Naive thymus-derived CD8-positive, alpha-beta T cell (primary cell): ENCODE measurements at regions not wholly inside any gene's neighbourhood (a gene's known extent, or its start where the extent isn't known, plus 50 kb on each side); places are given as distances from the start of the nearest gene placed in this dataset.
"Not testable (repeated sequence)": the region's sequence is repeated elsewhere in the genome, so short reads cannot be mapped to it uniquely, and the experiment has no call there.

Experiments
- ATAC-seq, 2 donors: fragments of 150-1000 bp; cut with Tn5 transposase in 1 of 2; sonication (Bioruptor Pico), chemical (Tn5 transposase) in 1 of 2; 1 replicate in 1 of 2; 2 replicates in 1 of 2; pipeline ENCODE4 v1.10.0; 2021; ENCODE audit warnings: mild to moderate bottlenecking in 2 of 2, moderate library complexity in 2 of 2
- POLR2A ChIA-PET: fragments of 350-600 bp; sonication (Branson Sonifier 250); formaldehyde crosslinking; loops from one replicate; lab custom pipeline; 2021; ENCODE audit warnings: antibody characterized with exemption; lab: Charles Lee
- DNase-seq, 10 donors: peaks; one replicate each; pipeline versions ENCODE4 v3.0.0 to v3.0.0-alpha.2; 2020 to 2022
- H3K27ac Mint-ChIP-seq, 10 donors: one replicate each; pipeline ENCODE4 v1.8.0; 2020 to 2022; ENCODE audit warnings: mild to moderate bottlenecking in 10 of 10, mixed read lengths in 10 of 10, moderate library complexity in 4 of 10, inconsistent platforms in 1 of 10
- H3K27me3 Mint-ChIP-seq, 5 donors: one replicate each; pipeline ENCODE4 v1.8.0; 2021 to 2022; ENCODE audit warnings: mixed read lengths in 5 of 5
- H3K36me3 Mint-ChIP-seq, 3 donors: one replicate each; pipeline ENCODE4 v1.8.0; 2020 to 2022; ENCODE audit warnings: mixed read lengths in 3 of 3, mild to moderate bottlenecking in 2 of 3, inconsistent platforms in 1 of 3
- H3K4me1 Mint-ChIP-seq, 4 donors: one replicate each; pipeline ENCODE4 v1.8.0; 2021 to 2022; ENCODE audit warnings: mixed read lengths in 4 of 4
- H3K4me3 Mint-ChIP-seq, 10 donors: one replicate each; pipeline ENCODE4 v1.8.0; 2020 to 2022; ENCODE audit warnings: mild to moderate bottlenecking in 10 of 10, mixed read lengths in 10 of 10, moderate library complexity in 6 of 10, inconsistent platforms in 1 of 10
- H3K9me3 Mint-ChIP-seq, 9 donors: one replicate each; pipeline ENCODE4 v1.8.0; 2020 to 2022; ENCODE audit warnings: mixed read lengths in 9 of 9, mild to moderate bottlenecking in 3 of 9, inconsistent platforms in 1 of 9, moderate library complexity in 1 of 9

- Mint-ChIP-seq H3K4me3 (no peak overlapping the region), H3K27ac (no peak overlapping the region), H3K36me3 (no peaks in the 10 kb centered on the region), H3K9me3 (peaks cover 0 to 18% (median 4%) of the 10 kb centered on the region in 9 donors), H3K4me1 (no peaks in the 10 kb centered on the region), H3K27me3 (no peaks in the 10 kb centered on the region)
- DNase-seq, result no peak
- ATAC-seq, result no peak
- POLR2A ChIA-PET, result no interaction called here
These were observed 362.9 kb upstream of the FSIP2 start for GRCh38 chr2:185375731-185376130.

GRCh38 chr2:185381631-185382030, 357.0 kb upstream of the FSIP2 start:
- DNase-seq (no peak), ATAC-seq (no peak)
- Mint-ChIP-seq H3K27ac (no peak overlapping the region), H3K4me3 (no peak overlapping the region), H3K4me1 (no peaks in the 10 kb centered on the region), H3K27me3 (no peaks in the 10 kb centered on the region), H3K36me3 (no peaks in the 10 kb centered on the region), H3K9me3 (peaks cover 0 to 18% (median 4%) of the 10 kb centered on the region in 9 donors)
- POLR2A ChIA-PET, result no interaction called here

GRCh38 chr2:185384822-185385560, 353.6 kb upstream of the FSIP2 start:
- POLR2A ChIA-PET, result no interaction called here
- ATAC-seq, result no peak
- Mint-ChIP-seq H3K27me3 (no peaks in the 10 kb centered on the region), H3K36me3 (no peaks in the 10 kb centered on the region), H3K4me3 (no peak overlapping the region), H3K4me1 (no peaks in the 10 kb centered on the region), H3K9me3 (peaks cover 0 to 3% (median 0%) of the 10 kb centered on the region in 9 donors), H3K27ac (no peak overlapping the region)
- no peak for DNase-seq

GRCh38 chr2:185388226-185388625, 350.4 kb upstream of the FSIP2 start:
- H3K27ac Mint-ChIP-seq, result no peak overlapping the region

GRCh38 chr2:185391543-185391942, 347.1 kb upstream of the FSIP2 start:
- ATAC-seq (no peak), DNase-seq (no peak)
- POLR2A ChIA-PET, result no interaction called here
- H3K4me1 Mint-ChIP-seq, result no peaks in the 10 kb centered on the region
- H3K9me3 Mint-ChIP-seq, result peaks cover 0 to 5% (median 0%) of the 10 kb centered on the region in 9 donors
- no peaks in the 10 kb centered on the region for H3K27me3 Mint-ChIP-seq
- H3K36me3 Mint-ChIP-seq, result no peaks in the 10 kb centered on the region
- H3K27ac Mint-ChIP-seq, result no peak overlapping the region
- H3K4me3 Mint-ChIP-seq, result no peak overlapping the region

More at GRCh38 chr2:185388226-185388625, 350.4 kb upstream of the FSIP2 start:
- DNase-seq, result no peak
- no peak for ATAC-seq
- no peak overlapping the region for H3K4me3 Mint-ChIP-seq
- H3K9me3 Mint-ChIP-seq, result peaks cover 0 to 2% (median 0%) of the 10 kb centered on the region in 9 donors
- no peaks in the 10 kb centered on the region for H3K27me3 Mint-ChIP-seq
- POLR2A ChIA-PET, result no interaction called here
- no peaks in the 10 kb centered on the region for H3K36me3 Mint-ChIP-seq
- H3K4me1 Mint-ChIP-seq, result no peaks in the 10 kb centered on the region

GRCh38 chr2:185393091-185393490, 345.5 kb upstream of the FSIP2 start:
- DNase-seq (no peak), ATAC-seq (no peak)
- Mint-ChIP-seq H3K27ac (no peak overlapping the region), H3K4me1 (no peaks in the 10 kb centered on the region), H3K9me3 (peaks cover 0 to 9% (median 0%) of the 10 kb centered on the region in 9 donors), H3K27me3 (no peaks in the 10 kb centered on the region), H3K36me3 (no peaks in the 10 kb centered on the region), H3K4me3 (no peak overlapping the region)
- POLR2A ChIA-PET, result no interaction called here

GRCh38 chr2:185402474-185402873, 336.1 kb upstream of the FSIP2 start:
- POLR2A ChIA-PET, result no interaction called here
- H3K36me3 Mint-ChIP-seq, result no peaks in the 10 kb centered on the region
- H3K4me1 Mint-ChIP-seq, result no peaks in the 10 kb centered on the region
- H3K4me3 Mint-ChIP-seq, result no peak overlapping the region
- H3K27ac Mint-ChIP-seq, result no peak overlapping the region
- DNase-seq (no peak), ATAC-seq (no peak)
- H3K9me3 Mint-ChIP-seq, result peaks cover 0 to 14% (median 2%) of the 10 kb centered on the region in 9 donors
- H3K27me3 Mint-ChIP-seq, result no peaks in the 10 kb centered on the region

GRCh38 chr2:185404578-185404977, 334.0 kb upstream of the FSIP2 start:
- H3K27ac Mint-ChIP-seq, result no peak overlapping the region
- H3K36me3 Mint-ChIP-seq, result no peaks in the 10 kb centered on the region
- ATAC-seq (no peak), DNase-seq (no peak)
- peaks cover 0 to 12% (median 0%) of the 10 kb centered on the region in 9 donors for H3K9me3 Mint-ChIP-seq
- H3K4me3 Mint-ChIP-seq, result no peak overlapping the region
- POLR2A ChIA-PET, result no interaction called here
- H3K27me3 Mint-ChIP-seq, result no peaks in the 10 kb centered on the region
- H3K4me1 Mint-ChIP-seq, result no peaks in the 10 kb centered on the region

GRCh38 chr2:185417111-185417510, 321.5 kb upstream of the FSIP2 start:
- POLR2A ChIA-PET, result no interaction called here

GRCh38 chr2:185417688-185418087, 320.9 kb upstream of the FSIP2 start:
- no peaks in the 10 kb centered on the region for H3K27me3 Mint-ChIP-seq
- no peak overlapping the region for H3K4me3 Mint-ChIP-seq
- no peak overlapping the region for H3K27ac Mint-ChIP-seq
- no peaks in the 10 kb centered on the region for H3K4me1 Mint-ChIP-seq
- H3K9me3 Mint-ChIP-seq, result peaks cover 0 to 17% (median 4%) of the 10 kb centered on the region in 9 donors
- DNase-seq, result no peak
- ATAC-seq, result no peak
- H3K36me3 Mint-ChIP-seq, result no peaks in the 10 kb centered on the region
- POLR2A ChIA-PET, result no interaction called here

More at GRCh38 chr2:185417111-185417510, 321.5 kb upstream of the FSIP2 start:
- Mint-ChIP-seq H3K27me3 (no peaks in the 10 kb centered on the region), H3K9me3 (peaks cover 0 to 22% (median 8%) of the 10 kb centered on the region in 9 donors), H3K4me3 (no peak overlapping the region), H3K36me3 (no peaks in the 10 kb centered on the region), H3K4me1 (no peaks in the 10 kb centered on the region), H3K27ac (no peak overlapping the region)
- DNase-seq (no peak), ATAC-seq (no peak)

GRCh38 chr2:185424958-185425629, 313.5 kb upstream of the FSIP2 start:
- Mint-ChIP-seq H3K4me3 (peak overlapping the region in 8 of 10 donors; percentile 19 to 84 (median 60)), H3K27ac (peak overlapping the region in 4 of 10 donors; percentile 24 to 90 (median 60))
- H3K4me1 Mint-ChIP-seq, H3K27me3 Mint-ChIP-seq, H3K36me3 Mint-ChIP-seq, H3K9me3 Mint-ChIP-seq, ATAC-seq, POLR2A ChIA-PET: not testable (repeated sequence)
- DNase-seq, result peak in 7 of 10 donors; percentile 4 to 67 (median 39)

- no peak for ATAC-seq
- Mint-ChIP-seq H3K36me3 (no peaks in the 10 kb centered on the region), H3K4me1 (no peaks in the 10 kb centered on the region), H3K27ac (peak overlapping the region in 3 of 10 donors; percentile 8 to 44 (median 30)), H3K9me3 (peaks cover 0 to 7% (median 0%) of the 10 kb centered on the region in 9 donors), H3K27me3 (no peaks in the 10 kb centered on the region), H3K4me3 (peak overlapping the region in 1 of 10 donors; percentile 15)
- no peak for DNase-seq
- POLR2A ChIA-PET, result no interaction called here
These were observed 310.6 kb upstream of the FSIP2 start for GRCh38 chr2:185428000-185428399.

- Mint-ChIP-seq H3K4me1 (peaks cover 0 to 10% (median 1%) of the 10 kb centered on the region in 4 donors), H3K27ac (no peak overlapping the region), H3K27me3 (no peaks in the 10 kb centered on the region), H3K4me3 (peak overlapping the region in 2 of 10 donors; percentile 3 to 37), H3K9me3 (peaks cover 0 to 12% (median 3%) of the 10 kb centered on the region in 9 donors), H3K36me3 (no peaks in the 10 kb centered on the region)
- POLR2A ChIA-PET, result no interaction called here
- DNase-seq (peak in 1 of 10 donors; percentile 7), ATAC-seq (peak in 1 of 2 donors; percentile 52)
These were observed 304.8 kb upstream of the FSIP2 start for GRCh38 chr2:185433824-185434223.
